OCI-LY7 (cell line): ENCODE measurements at regions not wholly inside any gene's neighbourhood (a gene's known extent, or its start where the extent isn't known, plus 50 kb on each side); places are given as distances from the start of the nearest gene placed in this dataset.

Source experiments
- BruUV-seq: library from RNA; stranded (reverse); fragments of 400-500 nt; replicated peaks from 2 replicates; lab custom pipeline; 2021; lab: Mats Ljungman, UMichigan
- CTCF ChIA-PET: fragments of 300-600 bp; sonication (Branson Sonifier 250); formaldehyde crosslinking; loops from one replicate; lab custom pipeline; 2022; ENCODE audit warnings: antibody characterized with exemption; ENCODE audit not compliant: unreplicated experiment; lab: Charles Lee
- POLR2A ChIA-PET: fragments of 300-600 bp; sonication (Branson Sonifier 250); formaldehyde crosslinking; loops from one replicate; lab custom pipeline; 2022; ENCODE audit warnings: antibody characterized with exemption; lab: Charles Lee
- DNase-seq: peaks from one replicate; pipeline ENCODE4 v3.0.0-alpha.2; 2015; ENCODE audit warnings: low spot score
- H2AFZ ChIP-seq: fragments of 200-600 bp; sonication (generic), shearing (Covaris generic); 2 replicates; pipeline ENCODE4 v1.6.1; 2014; ENCODE audit warnings: mild to moderate bottlenecking, antibody characterized with exemption, low read length, moderate library complexity
- H3K27ac ChIP-seq: fragments of 200-600 bp; sonication (generic); 2 replicates; pipeline ENCODE4 v1.5.1; 2014; ENCODE audit warnings: mixed run types, low read depth, mild to moderate bottlenecking, moderate library complexity, low read length, inconsistent platforms; ENCODE audit not compliant: poor library complexity, severe bottlenecking
- H3K36me3 ChIP-seq: fragments of 200-600 bp; sonication (generic); 2 replicates; pipeline ENCODE4 v1.6.1; 2014; ENCODE audit warnings: mild to moderate bottlenecking, antibody characterized with exemption, low read length, moderate library complexity, mixed read lengths; ENCODE audit not compliant: insufficient read depth
- H3K4me1 ChIP-seq: fragments of 200-600 bp; sonication (generic); 2 replicates; pipeline ENCODE4 v1.5.1; 2014; ENCODE audit warnings: mild to moderate bottlenecking, low read length; ENCODE audit not compliant: insufficient read depth, poor library complexity, severe bottlenecking
- H3K4me2 ChIP-seq: fragments of 200-600 bp; sonication (generic); 2 replicates; pipeline ENCODE4 v1.6.1; 2014; ENCODE audit warnings: mild to moderate bottlenecking, low read length
- H3K4me3 ChIP-seq: fragments of 200-600 bp; sonication (generic); 2 replicates; pipeline ENCODE4 v1.5.1; 2014; ENCODE audit warnings: mild to moderate bottlenecking, low read depth, low read length; ENCODE audit not compliant: poor library complexity, severe bottlenecking
- H3K79me2 ChIP-seq: fragments of 200-600 bp; sonication (generic); 2 replicates; pipeline ENCODE4 v1.6.1; 2016; ENCODE audit warnings: low read depth, mild to moderate bottlenecking, low read length, moderate library complexity, mixed read lengths; ENCODE audit not compliant: insufficient read depth
- H3K9me2 ChIP-seq: fragments of 200-600 bp; sonication (generic); 2 replicates; pipeline ENCODE4 v1.6.1; 2016; ENCODE audit warnings: mild to moderate bottlenecking, low read length, mixed read lengths; ENCODE audit not compliant: insufficient read depth
- H3K9me3 ChIP-seq: fragments of 200-600 bp; sonication (generic); 2 replicates; pipeline ENCODE4 v1.6.1; 2014; ENCODE audit warnings: mild to moderate bottlenecking, mixed run types, low read length, mixed read lengths
- H4K20me1 ChIP-seq: fragments of 200-600 bp; sonication (generic); 2 replicates; pipeline ENCODE4 v1.6.1; 2014; ENCODE audit warnings: mild to moderate bottlenecking, antibody characterized with exemption, low read length, moderate library complexity, mixed read lengths; ENCODE audit not compliant: insufficient read depth
- EZH2phosphoT487 ChIP-seq: fragments of 200-600 bp; sonication (generic); IDR thresholded peaks from 2 replicates; pipeline ENCODE4 v1.6.1; 2018; ENCODE audit warnings: low read depth, borderline replicate concordance, mild to moderate bottlenecking, mixed run types, antibody characterized with exemption, low read length, moderate library complexity, mixed read lengths
- intact Hi-C: fragments of 100-400 bp; cut with micrococcal nuclease; formaldehyde crosslinking; loops from one replicate; pipeline ENCODE4 v1.10.0; 2022; ENCODE audit not compliant: unreplicated experiment
- TF ChIP-seq, protein P1 (sequence below): fragments of 200-600 bp; sonication (generic); conservative IDR thresholded peaks from 2 replicates; pipeline ENCODE4 v1.5.1; 2014; ENCODE audit warnings: mild to moderate bottlenecking, antibody characterized with exemption, low read length, moderate library complexity, mixed read lengths

GRCh38 chr15:61380270-61380669, 151.2 kb upstream of the RORA start:
- Histone ChIP-seq H3K36me3 (no peaks in the 10 kb centered on the region), H3K4me3 (no peak overlapping the region), H4K20me1 (no peaks in the 10 kb centered on the region), H2AFZ (no peak overlapping the region), H3K9me2 (no peaks in the 10 kb centered on the region), H3K79me2 (no peaks in the 10 kb centered on the region), H3K9me3 (no peaks in the 10 kb centered on the region), H3K4me2 (no peak overlapping the region), H3K27ac (no peak overlapping the region), H3K4me1 (no peaks in the 10 kb centered on the region)
- BruUV-seq, result no TSS peak
- ChIA-PET POLR2A (no interaction called here), CTCF (no interaction called here)
- DNase-seq, result no peak
- intact Hi-C loops, result no loop called here
- no peak for TF ChIP-seq EZH2phosphoT487
- TF ChIP-seq, protein P1, sequence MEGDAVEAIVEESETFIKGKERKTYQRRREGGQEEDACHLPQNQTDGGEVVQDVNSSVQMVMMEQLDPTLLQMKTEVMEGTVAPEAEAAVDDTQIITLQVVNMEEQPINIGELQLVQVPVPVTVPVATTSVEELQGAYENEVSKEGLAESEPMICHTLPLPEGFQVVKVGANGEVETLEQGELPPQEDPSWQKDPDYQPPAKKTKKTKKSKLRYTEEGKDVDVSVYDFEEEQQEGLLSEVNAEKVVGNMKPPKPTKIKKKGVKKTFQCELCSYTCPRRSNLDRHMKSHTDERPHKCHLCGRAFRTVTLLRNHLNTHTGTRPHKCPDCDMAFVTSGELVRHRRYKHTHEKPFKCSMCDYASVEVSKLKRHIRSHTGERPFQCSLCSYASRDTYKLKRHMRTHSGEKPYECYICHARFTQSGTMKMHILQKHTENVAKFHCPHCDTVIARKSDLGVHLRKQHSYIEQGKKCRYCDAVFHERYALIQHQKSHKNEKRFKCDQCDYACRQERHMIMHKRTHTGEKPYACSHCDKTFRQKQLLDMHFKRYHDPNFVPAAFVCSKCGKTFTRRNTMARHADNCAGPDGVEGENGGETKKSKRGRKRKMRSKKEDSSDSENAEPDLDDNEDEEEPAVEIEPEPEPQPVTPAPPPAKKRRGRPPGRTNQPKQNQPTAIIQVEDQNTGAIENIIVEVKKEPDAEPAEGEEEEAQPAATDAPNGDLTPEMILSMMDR, result no peak

GRCh38 chr15:61379005-61379404, 149.9 kb upstream of the RORA start:
- intact Hi-C loops, result no loop called here
- no peak overlapping the region for H3K4me3 ChIP-seq
- no peak overlapping the region for H3K4me2 ChIP-seq
- CTCF ChIA-PET, result no interaction called here
- no peaks in the 10 kb centered on the region for H3K9me2 ChIP-seq
- H3K4me1 ChIP-seq, result no peaks in the 10 kb centered on the region
- H3K79me2 ChIP-seq, result no peaks in the 10 kb centered on the region
- H3K9me3 ChIP-seq, result no peaks in the 10 kb centered on the region
- no peak overlapping the region for H2AFZ ChIP-seq
- no TSS peak for BruUV-seq
- TF ChIP-seq EZH2phosphoT487, result no peak
- TF ChIP-seq, protein P1, result no peak
- H4K20me1 ChIP-seq, result no peaks in the 10 kb centered on the region
- no peak overlapping the region for H3K27ac ChIP-seq
- POLR2A ChIA-PET, result no interaction called here
- H3K36me3 ChIP-seq, result no peaks in the 10 kb centered on the region
- no peak for DNase-seq

GRCh38 chr15:61376961-61377360, 147.9 kb upstream of the RORA start:
- Histone ChIP-seq H3K79me2 (no peaks in the 10 kb centered on the region), H3K4me1 (no peaks in the 10 kb centered on the region), H3K4me3 (no peak overlapping the region), H4K20me1 (no peaks in the 10 kb centered on the region), H3K36me3 (no peaks in the 10 kb centered on the region), H2AFZ (no peak overlapping the region), H3K9me3 (no peaks in the 10 kb centered on the region), H3K4me2 (no peak overlapping the region), H3K27ac (no peak overlapping the region), H3K9me2 (no peaks in the 10 kb centered on the region)
- POLR2A ChIA-PET, result interaction anchor here (0.6 to 0.8 kb wide), 2 partner anchors 24 to 58 kb away, joined by 3 read pairs; no protein-coding TSS in a partner anchor
- DNase-seq, result no peak
- CTCF ChIA-PET, result no interaction called here
- no TSS peak for BruUV-seq
- TF ChIP-seq, protein P1, result no peak
- no peak for TF ChIP-seq EZH2phosphoT487
- intact Hi-C loops, result no loop called here
